Vagina (tissue), 2 donors: ENCODE measurements at regions not wholly inside any gene's neighbourhood (a gene's known extent, or its start where the extent isn't known, plus 50 kb on each side); places are given as distances from the start of the nearest gene placed in this dataset.

Source experiments
- POLR2A ChIP-seq, 2 donors: fragments of 450-650 bp; IDR thresholded peaks; one replicate each; pipeline ENCODE4 v1.6.1; 2017; ENCODE audit warnings: antibody characterized with exemption in 2 of 2, mild to moderate bottlenecking in 2 of 2, moderate library complexity in 2 of 2
- POLR2AphosphoS5 ChIP-seq, 2 donors: sonication (generic); formaldehyde crosslinking; IDR thresholded peaks; one replicate each; pipeline ENCODE4 v1.9.0; 2017; ENCODE audit warnings: antibody characterized with exemption in 2 of 2, mild to moderate bottlenecking in 2 of 2, low read depth in 1 of 2; ENCODE audit not compliant: insufficient read depth in 1 of 2
- TF ChIP-seq, protein P1 (sequence below), 3 experiments: fragments of 450-650 bp in 2 of 3; fragments of 200-600 bp in 1 of 3; sonication (generic) in 1 of 3; IDR thresholded peaks; one replicate each; pipeline ENCODE4 v1.5.1; 2017 to 2019; ENCODE audit warnings: antibody characterized with exemption in 3 of 3, mild to moderate bottlenecking in 2 of 3, moderate library complexity in 2 of 3

DNA sequence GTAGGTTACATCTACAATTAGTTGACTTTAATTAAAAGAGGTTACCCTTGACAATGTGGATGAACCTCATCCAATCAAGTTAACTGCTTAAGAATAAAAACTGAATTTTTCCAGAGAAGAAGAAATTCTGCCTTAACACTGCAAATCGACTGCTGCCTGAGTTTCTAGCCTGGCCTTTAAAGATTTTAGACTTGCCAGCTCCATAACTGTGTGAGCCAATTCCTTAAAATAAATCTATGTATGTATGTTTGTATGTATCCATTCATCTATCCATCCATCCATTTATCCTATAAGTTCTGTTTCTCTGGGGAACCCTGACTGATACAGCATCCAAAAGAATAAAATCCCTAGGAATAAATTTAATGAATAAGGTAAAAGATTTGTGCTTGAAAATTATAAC is 136.1 kb downstream of the TMEM38B start:
- TF ChIP-seq POLR2A (IDR thresholded peaks at IDR 0.05), result no peak
- TF ChIP-seq, protein P1, sequence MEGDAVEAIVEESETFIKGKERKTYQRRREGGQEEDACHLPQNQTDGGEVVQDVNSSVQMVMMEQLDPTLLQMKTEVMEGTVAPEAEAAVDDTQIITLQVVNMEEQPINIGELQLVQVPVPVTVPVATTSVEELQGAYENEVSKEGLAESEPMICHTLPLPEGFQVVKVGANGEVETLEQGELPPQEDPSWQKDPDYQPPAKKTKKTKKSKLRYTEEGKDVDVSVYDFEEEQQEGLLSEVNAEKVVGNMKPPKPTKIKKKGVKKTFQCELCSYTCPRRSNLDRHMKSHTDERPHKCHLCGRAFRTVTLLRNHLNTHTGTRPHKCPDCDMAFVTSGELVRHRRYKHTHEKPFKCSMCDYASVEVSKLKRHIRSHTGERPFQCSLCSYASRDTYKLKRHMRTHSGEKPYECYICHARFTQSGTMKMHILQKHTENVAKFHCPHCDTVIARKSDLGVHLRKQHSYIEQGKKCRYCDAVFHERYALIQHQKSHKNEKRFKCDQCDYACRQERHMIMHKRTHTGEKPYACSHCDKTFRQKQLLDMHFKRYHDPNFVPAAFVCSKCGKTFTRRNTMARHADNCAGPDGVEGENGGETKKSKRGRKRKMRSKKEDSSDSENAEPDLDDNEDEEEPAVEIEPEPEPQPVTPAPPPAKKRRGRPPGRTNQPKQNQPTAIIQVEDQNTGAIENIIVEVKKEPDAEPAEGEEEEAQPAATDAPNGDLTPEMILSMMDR (IDR thresholded peaks at IDR 0.05), result no peak
- no peak for TF ChIP-seq POLR2AphosphoS5 (IDR thresholded peaks at IDR 0.05; ENCODE audit: insufficient read depth in 1 of 2, low read depth in 1 of 2)
